ENCODE measurements at regions not wholly inside any gene's neighbourhood (a gene's known extent, or its start where the extent isn't known, plus 50 kb on each side); places are given as distances from the start of the nearest gene placed in this dataset.
"Not testable (repeated sequence)": the region's sequence is repeated elsewhere in the genome, so short reads cannot be mapped to it uniquely, and the experiment has no call there.

GRCh38 chr9:31183866-31184265, 1200.6 kb upstream of the ACO1 start:
- Histone ChIP-seq H3K9me3 (no peaks in the 10 kb centered on the region), H3K27ac (no peak overlapping the region), H3K4me3 (no peak overlapping the region), H3K4me1 (no peaks in the 10 kb centered on the region), H3K27me3 (no peaks in the 10 kb centered on the region), H3K36me3 (no peaks in the 10 kb centered on the region)
- WGBS, 2 donors, result 94 to 95% methylated on average over 2 of the region's 2 CpGs
- TF ChIP-seq, protein P1, sequence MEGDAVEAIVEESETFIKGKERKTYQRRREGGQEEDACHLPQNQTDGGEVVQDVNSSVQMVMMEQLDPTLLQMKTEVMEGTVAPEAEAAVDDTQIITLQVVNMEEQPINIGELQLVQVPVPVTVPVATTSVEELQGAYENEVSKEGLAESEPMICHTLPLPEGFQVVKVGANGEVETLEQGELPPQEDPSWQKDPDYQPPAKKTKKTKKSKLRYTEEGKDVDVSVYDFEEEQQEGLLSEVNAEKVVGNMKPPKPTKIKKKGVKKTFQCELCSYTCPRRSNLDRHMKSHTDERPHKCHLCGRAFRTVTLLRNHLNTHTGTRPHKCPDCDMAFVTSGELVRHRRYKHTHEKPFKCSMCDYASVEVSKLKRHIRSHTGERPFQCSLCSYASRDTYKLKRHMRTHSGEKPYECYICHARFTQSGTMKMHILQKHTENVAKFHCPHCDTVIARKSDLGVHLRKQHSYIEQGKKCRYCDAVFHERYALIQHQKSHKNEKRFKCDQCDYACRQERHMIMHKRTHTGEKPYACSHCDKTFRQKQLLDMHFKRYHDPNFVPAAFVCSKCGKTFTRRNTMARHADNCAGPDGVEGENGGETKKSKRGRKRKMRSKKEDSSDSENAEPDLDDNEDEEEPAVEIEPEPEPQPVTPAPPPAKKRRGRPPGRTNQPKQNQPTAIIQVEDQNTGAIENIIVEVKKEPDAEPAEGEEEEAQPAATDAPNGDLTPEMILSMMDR (IDR thresholded peaks at IDR 0.05), result no peak
- no peak for TF ChIP-seq POLR2A (IDR thresholded peaks at IDR 0.05)
- no peak for TF ChIP-seq EP300 (IDR thresholded peaks at IDR 0.05)
- TF ChIP-seq POLR2AphosphoS5 (IDR thresholded peaks at IDR 0.05), result no peak
- intact Hi-C loops (cut with DNase I), result no loop called here
- DNase-seq, result no peak

DNA sequence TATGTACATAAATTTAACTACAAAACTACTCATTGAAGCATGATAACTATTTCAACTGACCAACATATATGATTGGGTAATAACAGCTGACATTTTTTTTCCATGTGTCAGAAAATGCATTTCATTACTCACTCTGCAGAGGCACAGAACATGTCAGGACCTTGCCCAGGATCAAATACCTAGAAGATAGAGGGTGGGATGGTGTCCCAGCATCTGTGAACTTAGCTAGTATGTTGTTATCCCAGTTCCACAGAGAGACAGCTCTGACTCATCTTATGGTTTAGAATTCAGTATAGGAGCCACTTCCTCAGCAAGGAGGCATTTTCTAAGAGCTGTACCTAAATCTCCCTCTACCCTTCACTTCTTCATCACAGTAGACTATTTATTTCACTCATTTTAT, 1198.6 kb upstream of the ACO1 start:
- H3K36me3 ChIP-seq, result no peaks in the 10 kb centered on the region
- no peak for DNase-seq
- no peaks in the 10 kb centered on the region for H3K27me3 ChIP-seq
- TF ChIP-seq POLR2A (IDR thresholded peaks at IDR 0.05) (no peak), EP300 (IDR thresholded peaks at IDR 0.05) (no peak), POLR2AphosphoS5 (IDR thresholded peaks at IDR 0.05) (no peak)
- TF ChIP-seq, protein P1 (IDR thresholded peaks at IDR 0.05), result no peak
- H3K27ac ChIP-seq, result no peak overlapping the region
- intact Hi-C loops (cut with DNase I), result no loop called here
- H3K4me3 ChIP-seq, result no peak overlapping the region
- H3K9me3 ChIP-seq, result no peaks in the 10 kb centered on the region
- H3K4me1 ChIP-seq, result no peaks in the 10 kb centered on the region

- TF ChIP-seq, protein P1 (IDR thresholded peaks at IDR 0.05), result no peak
- TF ChIP-seq POLR2AphosphoS5 (IDR thresholded peaks at IDR 0.05) (no peak), EP300 (IDR thresholded peaks at IDR 0.05) (no peak), POLR2A (IDR thresholded peaks at IDR 0.05) (no peak)
- H3K27me3 ChIP-seq, result no peaks in the 10 kb centered on the region
- H3K27ac ChIP-seq, result no peak overlapping the region
- H3K4me1 ChIP-seq, result no peaks in the 10 kb centered on the region
- DNase-seq, result no peak
- intact Hi-C loops (cut with DNase I), result no loop called here
- H3K36me3 ChIP-seq, result no peaks in the 10 kb centered on the region
- WGBS, 2 donors, result 27 to 64% methylated on average over 1 of the region's 1 CpG
- no peak overlapping the region for H3K4me3 ChIP-seq
- H3K9me3 ChIP-seq, result no peaks in the 10 kb centered on the region
Observed at GRCh38 chr9:31188496-31188895, 1195.9 kb upstream of the ACO1 start.

- no peak for TF ChIP-seq EP300 (IDR thresholded peaks at IDR 0.05)
- TF ChIP-seq POLR2A (IDR thresholded peaks at IDR 0.05), result no peak
- TF ChIP-seq, protein P1 (IDR thresholded peaks at IDR 0.05), result no peak
- TF ChIP-seq POLR2AphosphoS5 (IDR thresholded peaks at IDR 0.05), result no peak
- DNase-seq, result no peak
Observed at GRCh38 chr9:31210978-31211570, 1173.4 kb upstream of the ACO1 start.

GRCh38 chr9:31229976-31230375, 1154.5 kb upstream of the ACO1 start:
- intact Hi-C loops (cut with DNase I); H3K27me3 ChIP-seq; H3K4me1 ChIP-seq; H3K36me3 ChIP-seq; H3K27ac ChIP-seq; H3K9me3 ChIP-seq; H3K4me3 ChIP-seq; DNase-seq: not testable (repeated sequence)
- WGBS, 2 donors, result 82 to 89% methylated on average over 4 of the region's 4 CpGs

More at GRCh38 chr9:31210978-31211570, 1173.4 kb upstream of the ACO1 start:
- Histone ChIP-seq H3K4me1 (no peaks in the 10 kb centered on the region), H3K36me3 (no peaks in the 10 kb centered on the region), H3K9me3 (no peaks in the 10 kb centered on the region), H3K4me3 (no peak overlapping the region), H3K27ac (no peak overlapping the region), H3K27me3 (no peaks in the 10 kb centered on the region)
- WGBS, 2 donors, result 72 to 88% methylated on average over 9 of the region's 9 CpGs
- intact Hi-C loops (cut with DNase I), result no loop called here

Data from sigmoid colon (tissue), 6 donors.